GM12872 (cell line): ENCODE measurements at regions not wholly inside any gene's neighbourhood (a gene's known extent, or its start where the extent isn't known, plus 50 kb on each side); places are given as distances from the start of the nearest gene placed in this dataset.

Experiments used
- TF ChIP-seq, protein P1 (sequence below): IDR thresholded peaks from 3 replicates; pipeline ENCODE4 v1.5.1; 2011; ENCODE audit warnings: low read depth, mild to moderate bottlenecking, low read length, moderate library complexity; ENCODE audit not compliant: insufficient read depth

DNA sequence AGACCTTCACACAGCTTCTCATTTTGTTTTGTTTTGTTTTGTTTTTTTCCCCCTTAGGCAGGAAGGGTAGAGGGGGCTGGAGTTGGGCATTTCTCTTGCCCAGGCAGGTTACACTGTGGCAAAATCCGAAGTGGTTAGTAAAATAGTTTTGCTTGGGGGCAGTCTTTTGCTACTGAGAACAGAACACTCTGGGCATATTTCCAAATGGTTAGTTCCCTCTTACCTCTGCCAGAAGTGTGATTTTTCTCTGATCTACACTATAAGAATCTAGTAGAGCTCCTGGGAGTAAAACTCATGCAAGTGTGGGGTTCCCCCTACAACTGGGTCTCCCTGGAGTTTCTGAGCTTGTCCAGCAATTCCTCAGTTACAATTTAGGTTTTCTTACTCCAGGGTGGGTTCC lies 61.7 kb downstream of the NPS start:
- TF ChIP-seq, protein P1, sequence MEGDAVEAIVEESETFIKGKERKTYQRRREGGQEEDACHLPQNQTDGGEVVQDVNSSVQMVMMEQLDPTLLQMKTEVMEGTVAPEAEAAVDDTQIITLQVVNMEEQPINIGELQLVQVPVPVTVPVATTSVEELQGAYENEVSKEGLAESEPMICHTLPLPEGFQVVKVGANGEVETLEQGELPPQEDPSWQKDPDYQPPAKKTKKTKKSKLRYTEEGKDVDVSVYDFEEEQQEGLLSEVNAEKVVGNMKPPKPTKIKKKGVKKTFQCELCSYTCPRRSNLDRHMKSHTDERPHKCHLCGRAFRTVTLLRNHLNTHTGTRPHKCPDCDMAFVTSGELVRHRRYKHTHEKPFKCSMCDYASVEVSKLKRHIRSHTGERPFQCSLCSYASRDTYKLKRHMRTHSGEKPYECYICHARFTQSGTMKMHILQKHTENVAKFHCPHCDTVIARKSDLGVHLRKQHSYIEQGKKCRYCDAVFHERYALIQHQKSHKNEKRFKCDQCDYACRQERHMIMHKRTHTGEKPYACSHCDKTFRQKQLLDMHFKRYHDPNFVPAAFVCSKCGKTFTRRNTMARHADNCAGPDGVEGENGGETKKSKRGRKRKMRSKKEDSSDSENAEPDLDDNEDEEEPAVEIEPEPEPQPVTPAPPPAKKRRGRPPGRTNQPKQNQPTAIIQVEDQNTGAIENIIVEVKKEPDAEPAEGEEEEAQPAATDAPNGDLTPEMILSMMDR = no peak

GRCh38 chr10:127614484-127615017 lies 65.4 kb downstream of the NPS start:
- TF ChIP-seq, protein P1 = no peak

DNA sequence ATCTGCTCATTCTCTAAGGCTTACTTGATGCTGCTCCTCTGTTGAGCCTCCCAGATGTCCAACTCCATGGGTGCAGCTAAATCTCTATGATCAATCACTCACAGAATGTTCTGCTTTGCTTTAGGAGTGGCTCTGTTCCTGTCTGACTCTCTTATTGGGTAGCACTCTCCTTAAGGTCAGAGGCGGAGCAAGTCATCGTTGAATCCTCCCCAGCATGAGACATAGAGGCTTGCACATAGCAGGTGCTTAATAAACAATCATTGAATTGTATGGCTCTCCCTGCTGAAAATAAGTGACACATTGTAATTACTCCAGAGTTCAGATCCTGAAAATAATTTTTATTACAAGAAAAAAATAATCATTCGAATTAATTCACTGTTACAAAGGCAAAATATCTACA lies 69.7 kb downstream of the NPS start:
- TF ChIP-seq, protein P1 = no peak

DNA sequence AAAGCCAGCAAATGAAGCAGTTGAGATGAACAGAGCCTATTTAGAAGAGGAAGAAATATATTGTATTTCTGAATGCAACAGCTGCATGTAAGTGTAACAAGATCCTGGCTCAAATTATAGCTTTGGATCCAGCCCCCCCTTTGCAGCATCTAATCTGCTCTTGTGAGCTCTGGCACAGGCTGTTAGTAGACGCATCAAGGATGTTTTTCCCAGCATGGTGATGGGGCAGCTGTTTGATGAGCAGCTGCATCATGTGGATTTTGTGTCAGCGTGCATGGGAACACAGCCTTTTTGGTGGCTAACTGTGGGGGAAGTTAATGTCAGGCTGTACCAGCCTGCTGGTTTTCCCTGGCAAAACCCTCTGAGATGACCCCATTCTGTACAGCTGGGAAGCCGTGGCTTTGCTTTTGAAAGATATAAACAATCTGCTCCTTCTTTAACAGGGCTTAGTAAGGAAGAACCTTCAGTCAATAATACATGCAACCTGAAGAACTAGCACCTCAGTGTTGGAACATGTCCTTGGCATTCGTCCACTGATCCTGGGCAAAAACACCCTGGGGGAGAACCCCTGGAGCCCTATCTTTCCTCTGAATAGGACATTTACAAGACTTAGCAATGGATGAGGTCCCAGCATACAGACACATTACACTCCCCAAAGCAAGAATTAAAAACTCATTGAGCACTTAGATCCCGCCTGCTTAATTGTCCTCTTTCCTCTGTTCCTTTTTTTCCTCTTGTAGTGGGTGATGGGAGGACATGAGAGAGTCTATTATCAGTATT lies 70.6 kb downstream of the NPS start:
- TF ChIP-seq, protein P1 = no peak

- TF ChIP-seq, protein P1 = no peak
These were observed 86.8 kb downstream of the NPS start for GRCh38 chr10:127635882-127636281.

DNA sequence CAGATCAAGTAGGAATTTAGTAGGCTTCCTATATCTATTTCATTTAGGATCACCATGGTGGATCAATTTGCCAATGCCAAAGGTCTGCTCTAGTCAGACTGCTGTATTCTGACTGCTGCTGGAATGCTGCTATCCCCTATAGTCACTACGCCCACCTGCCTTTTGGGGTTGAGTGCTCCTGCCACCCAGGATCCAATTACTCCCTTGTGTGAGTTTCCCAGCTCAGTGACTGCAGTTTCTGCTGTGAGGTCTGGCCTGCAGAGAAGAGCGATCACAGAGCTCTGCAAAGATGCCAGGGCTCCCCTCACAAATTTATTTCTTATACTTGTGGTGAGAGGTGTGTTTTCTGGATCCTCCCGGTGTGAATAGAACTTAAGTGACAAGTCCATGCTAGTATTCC lies 88.1 kb upstream of the FOXI2 start:
- TF ChIP-seq, protein P1 = no peak

DNA sequence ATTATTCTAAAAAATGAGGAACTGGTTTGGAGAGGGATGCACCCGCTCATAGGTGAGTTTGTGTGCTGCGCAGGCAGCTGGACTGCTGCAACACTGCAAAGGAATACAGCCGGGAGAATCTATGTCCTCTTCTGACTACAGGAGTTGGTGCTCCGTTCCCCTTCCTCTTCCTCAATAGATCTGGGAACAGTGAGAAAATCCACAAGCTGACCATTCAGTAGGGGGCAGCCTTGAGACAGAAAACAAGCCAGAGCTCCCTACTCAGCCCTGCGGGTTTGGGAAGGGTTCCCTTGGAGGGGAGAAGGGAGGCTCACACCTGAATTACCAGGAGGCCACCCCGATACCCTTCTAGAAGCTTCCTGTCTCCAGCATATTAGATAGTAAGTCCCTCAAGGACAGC lies 87.3 kb upstream of the FOXI2 start:
- TF ChIP-seq, protein P1 = 0 out of 3 replicates have a peak, but pooled peaks have one; percentile 7
